ENCODE measurements at regions not wholly inside any gene's neighbourhood (a gene's known extent, or its start where the extent isn't known, plus 50 kb on each side); places are given as distances from the start of the nearest gene placed in this dataset.

DNA sequence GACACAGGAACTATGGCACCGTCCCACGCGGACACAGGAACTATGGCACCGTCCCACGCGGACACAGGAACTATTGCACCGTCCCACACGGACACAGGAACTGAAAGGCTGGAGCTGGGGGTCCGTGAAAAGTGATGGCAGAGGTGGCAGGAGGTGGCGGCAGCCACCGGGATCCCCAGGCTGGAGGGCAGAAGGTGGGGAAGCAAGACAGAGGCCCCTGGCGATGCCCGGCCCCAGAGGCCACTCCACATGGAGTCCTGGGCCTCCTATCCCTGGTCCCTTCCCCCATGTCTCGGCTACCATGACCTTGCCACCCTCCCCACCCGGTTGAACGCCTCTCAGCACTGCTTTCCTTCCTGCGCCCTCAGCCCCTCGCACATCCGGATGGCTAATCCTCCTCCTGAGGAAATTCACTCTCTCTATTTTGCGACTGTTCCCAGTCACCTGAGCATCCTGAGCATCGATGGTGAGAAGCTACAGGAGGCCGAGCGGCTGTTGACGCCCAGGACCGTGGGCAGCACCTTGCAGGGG, 181.4 kb downstream of the TMEM18 start:
- TF ChIP-seq, protein P1, sequence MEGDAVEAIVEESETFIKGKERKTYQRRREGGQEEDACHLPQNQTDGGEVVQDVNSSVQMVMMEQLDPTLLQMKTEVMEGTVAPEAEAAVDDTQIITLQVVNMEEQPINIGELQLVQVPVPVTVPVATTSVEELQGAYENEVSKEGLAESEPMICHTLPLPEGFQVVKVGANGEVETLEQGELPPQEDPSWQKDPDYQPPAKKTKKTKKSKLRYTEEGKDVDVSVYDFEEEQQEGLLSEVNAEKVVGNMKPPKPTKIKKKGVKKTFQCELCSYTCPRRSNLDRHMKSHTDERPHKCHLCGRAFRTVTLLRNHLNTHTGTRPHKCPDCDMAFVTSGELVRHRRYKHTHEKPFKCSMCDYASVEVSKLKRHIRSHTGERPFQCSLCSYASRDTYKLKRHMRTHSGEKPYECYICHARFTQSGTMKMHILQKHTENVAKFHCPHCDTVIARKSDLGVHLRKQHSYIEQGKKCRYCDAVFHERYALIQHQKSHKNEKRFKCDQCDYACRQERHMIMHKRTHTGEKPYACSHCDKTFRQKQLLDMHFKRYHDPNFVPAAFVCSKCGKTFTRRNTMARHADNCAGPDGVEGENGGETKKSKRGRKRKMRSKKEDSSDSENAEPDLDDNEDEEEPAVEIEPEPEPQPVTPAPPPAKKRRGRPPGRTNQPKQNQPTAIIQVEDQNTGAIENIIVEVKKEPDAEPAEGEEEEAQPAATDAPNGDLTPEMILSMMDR (IDR thresholded peaks at IDR 0.05) = no peak
- TF ChIP-seq POLR2A (IDR thresholded peaks at IDR 0.05) = no peak
